CD14-positive monocyte (primary cell): ENCODE measurements at regions not wholly inside any gene's neighbourhood (a gene's known extent, or its start where the extent isn't known, plus 50 kb on each side); places are given as distances from the start of the nearest gene placed in this dataset.

ENCODE experiments used
- DNase-seq, 3 donors: peaks; one replicate each; pipeline ENCODE4 v3.0.0-alpha.2; 2011 to 2022
- H2AFZ ChIP-seq: 2 replicates; pipeline ENCODE4 v1.6.0; 2012; ENCODE audit warnings: mild to moderate bottlenecking, low read depth, low read length, inconsistent platforms; ENCODE audit not compliant: insufficient read depth, poor library complexity, severe bottlenecking
- H3K27ac ChIP-seq, 2 donors: 1 replicate in 1 of 2; 2 replicates in 1 of 2; pipeline ENCODE4 v1.5.1; 2012 to 2013; ENCODE audit warnings: low read length in 2 of 2, control low read depth in 1 of 2, inconsistent platforms in 1 of 2, low read depth in 1 of 2, mild to moderate bottlenecking in 1 of 2
- H3K27me3 ChIP-seq, 2 donors: one replicate each; pipeline versions ENCODE4 v1.6.0 to v1.6.1; 2011 to 2013; ENCODE audit warnings: low read length in 2 of 2; ENCODE audit not compliant: control insufficient read depth in 2 of 2, insufficient read depth in 2 of 2
- H3K36me3 ChIP-seq, 2 donors: replicated peaks in 1 of 2; 1 replicate in 1 of 2; 2 replicates in 1 of 2; pipeline versions ENCODE4 v1.5.1 to v1.6.1; 2012 to 2013; ENCODE audit warnings: low read length in 2 of 2, control low read depth in 1 of 2, inconsistent platforms in 1 of 2, mild to moderate bottlenecking in 1 of 2; ENCODE audit not compliant: insufficient read depth in 2 of 2, control insufficient read depth in 1 of 2
- H3K4me1 ChIP-seq, 2 donors: 1 replicate in 1 of 2; 2 replicates in 1 of 2; pipeline versions ENCODE4 v1.5.1 to v1.6.1; 2012 to 2013; ENCODE audit warnings: low read length in 2 of 2, control low read depth in 1 of 2, inconsistent platforms in 1 of 2, mild to moderate bottlenecking in 1 of 2, moderate library complexity in 1 of 2; ENCODE audit not compliant: insufficient read depth in 2 of 2, control insufficient read depth in 1 of 2
- H3K4me2 ChIP-seq: replicated peaks from 2 replicates; pipeline ENCODE3; 2012; ENCODE audit warnings: low read length, moderate library complexity, mild to moderate bottlenecking; ENCODE audit not compliant: poor library complexity, severe bottlenecking; ENCODE audit errors: extremely low read depth
- H3K4me3 ChIP-seq, 3 experiments: fragments of 200-600 bp in 1 of 3; sonication (generic) in 1 of 3; replicated peaks in 1 of 3; 1 replicate in 2 of 3; 2 replicates in 1 of 3; pipeline ENCODE4 v1.5.1; 2011 to 2013; ENCODE audit warnings: low read length in 3 of 3, mild to moderate bottlenecking in 3 of 3, control low read depth in 2 of 3, low read depth in 2 of 3, inconsistent platforms in 1 of 3, moderate library complexity in 1 of 3
- H3K79me2 ChIP-seq: 2 replicates; pipeline ENCODE4 v1.6.0; 2012; ENCODE audit warnings: mild to moderate bottlenecking, control low read depth, inconsistent platforms, low read length, moderate library complexity; ENCODE audit not compliant: insufficient read depth
- H3K9ac ChIP-seq: 2 replicates; pipeline ENCODE4 v1.6.0; 2017; ENCODE audit warnings: low read length, mild to moderate bottlenecking; ENCODE audit not compliant: insufficient read depth, poor library complexity, severe bottlenecking
- H3K9me3 ChIP-seq, 2 donors: replicated peaks in 1 of 2; 1 replicate in 1 of 2; 2 replicates in 1 of 2; pipeline versions ENCODE4 v1.5.1 to v1.6.1; 2012 to 2013; ENCODE audit warnings: low read length in 2 of 2, control low read depth in 1 of 2; ENCODE audit not compliant: control insufficient read depth in 1 of 2, insufficient read depth in 1 of 2
- H4K20me1 ChIP-seq: 2 replicates; pipeline ENCODE4 v1.6.0; 2012; ENCODE audit warnings: mild to moderate bottlenecking, low read length, control low read depth, moderate library complexity; ENCODE audit not compliant: insufficient read depth
- H3K27ac Mint-ChIP-seq, 7 donors: one replicate each; pipeline ENCODE4 v1.8.0; 2020; ENCODE audit warnings: mild to moderate bottlenecking in 7 of 7, mixed read lengths in 7 of 7, moderate library complexity in 6 of 7, inconsistent platforms in 2 of 7
- H3K27me3 Mint-ChIP-seq, 3 donors: one replicate each; pipeline ENCODE4 v1.8.0; 2021 to 2022; ENCODE audit warnings: low read depth in 3 of 3, mild to moderate bottlenecking in 3 of 3, mixed read lengths in 3 of 3, moderate library complexity in 3 of 3, inconsistent platforms in 1 of 3
- H3K36me3 Mint-ChIP-seq, 2 donors: one replicate each; pipeline ENCODE4 v1.8.0; 2020; ENCODE audit warnings: mixed read lengths in 2 of 2, inconsistent platforms in 1 of 2, mild to moderate bottlenecking in 1 of 2
- H3K4me1 Mint-ChIP-seq: one replicate; pipeline ENCODE4 v1.8.0; 2020; ENCODE audit warnings: mild to moderate bottlenecking, mixed read lengths
- H3K4me3 Mint-ChIP-seq, 2 donors: one replicate each; pipeline ENCODE4 v1.8.0; 2020; ENCODE audit warnings: mild to moderate bottlenecking in 2 of 2, mixed read lengths in 2 of 2, moderate library complexity in 1 of 2
- H3K9me3 Mint-ChIP-seq, 7 donors: one replicate each; pipeline ENCODE4 v1.8.0; 2020 to 2022; ENCODE audit warnings: mixed read lengths in 7 of 7, mild to moderate bottlenecking in 6 of 7, moderate library complexity in 6 of 7, inconsistent platforms in 2 of 7
- CTCF ChIP-seq: fragments of 200-600 bp; IDR thresholded peaks from one replicate; pipeline ENCODE4 v1.8.0; 2022; ENCODE audit warnings: antibody characterized with exemption, mild to moderate bottlenecking
- WGBS: methylation state at CpG from one replicate; pipeline ENCODE4 v1.1.5; 2013; ENCODE audit warnings: missing lambda C conversion rate; ENCODE audit not compliant: insufficient coverage; 5-methylcytosine and 5-hydroxymethylcytosine counted together
- intact Hi-C, 2 donors: fragments of 100-400 bp; cut with micrococcal nuclease; formaldehyde crosslinking; loops; one replicate each; pipeline versions ENCODE4 v1.15.0 to v1.15.1; 2023

- no peaks in the 10 kb centered on the region for H3K36me3 ChIP-seq
- H3K4me1 ChIP-seq = no peaks in the 10 kb centered on the region
- Mint-ChIP-seq H3K27ac (no peak overlapping the region), H3K9me3 (no peaks in the 10 kb centered on the region), H3K27me3 (peaks cover 0 to 2% (median 1%) of the 10 kb centered on the region in 3 donors), H3K4me3 (no peak overlapping the region), H3K4me1 (no peaks in the 10 kb centered on the region), H3K36me3 (no peaks in the 10 kb centered on the region)
- no peak overlapping the region for H3K27ac ChIP-seq
- H3K9ac ChIP-seq = no peak overlapping the region
- WGBS = 78% methylated on average over 4 of the region's 4 CpGs
- no peak overlapping the region for H3K4me3 ChIP-seq
- H4K20me1 ChIP-seq = no peaks in the 10 kb centered on the region
- intact Hi-C loops = no loop called here
- no peak overlapping the region for H3K4me2 ChIP-seq
- H3K79me2 ChIP-seq = no peaks in the 10 kb centered on the region
- no peak for TF ChIP-seq CTCF
- no peaks in the 10 kb centered on the region for H3K27me3 ChIP-seq
- no peak overlapping the region for H2AFZ ChIP-seq
- DNase-seq = no peak
- no peaks in the 10 kb centered on the region for H3K9me3 ChIP-seq
These were observed 355.0 kb upstream of the DUSP10 start for GRCh38 chr1:222096883-222097282.

- H3K4me3 ChIP-seq = no peak overlapping the region
- intact Hi-C loops = no loop called here
- no peak overlapping the region for H3K27ac ChIP-seq
- no peak overlapping the region for H3K9ac ChIP-seq
- H3K9me3 ChIP-seq = no peaks in the 10 kb centered on the region
- no peaks in the 10 kb centered on the region for H3K36me3 Mint-ChIP-seq
- no peaks in the 10 kb centered on the region for H3K36me3 ChIP-seq
- no peaks in the 10 kb centered on the region for H3K9me3 Mint-ChIP-seq
- no peak overlapping the region for H2AFZ ChIP-seq
- H3K4me1 Mint-ChIP-seq = no peaks in the 10 kb centered on the region
- no peaks in the 10 kb centered on the region for H4K20me1 ChIP-seq
- no peak overlapping the region for H3K4me3 Mint-ChIP-seq
- 100% methylated on average over 1 of the region's 1 CpG for WGBS
- no peaks in the 10 kb centered on the region for H3K4me1 ChIP-seq
- DNase-seq = no peak
- peaks cover 0 to 2% (median 1%) of the 10 kb centered on the region in 3 donors for H3K27me3 Mint-ChIP-seq
- H3K79me2 ChIP-seq = no peaks in the 10 kb centered on the region
- TF ChIP-seq CTCF = peak; percentile 60
- H3K27ac Mint-ChIP-seq = no peak overlapping the region
- H3K27me3 ChIP-seq = no peaks in the 10 kb centered on the region
- no peak overlapping the region for H3K4me2 ChIP-seq
These were observed 354.5 kb upstream of the DUSP10 start for GRCh38 chr1:222096476-222096772.
